HG02623 (cell line): ENCODE measurements at regions not wholly inside any gene's neighbourhood (a gene's known extent, or its start where the extent isn't known, plus 50 kb on each side); places are given as distances from the start of the nearest gene placed in this dataset.

Experiments used
- ATAC-seq: cut with Tn5 transposase; IDR thresholded peaks from one replicate; pipeline ENCODE4 v1.9.1; 2021; ENCODE audit warnings: moderate library complexity; ENCODE audit not compliant: unreplicated experiment

GRCh38 chr3:102104033-102104432 lies 254.7 kb downstream of the NFKBIZ start:
- no peak for ATAC-seq

GRCh38 chr3:102105193-102105592 lies 255.9 kb downstream of the NFKBIZ start:
- ATAC-seq = no peak

GRCh38 chr3:102106416-102107097 lies 257.2 kb downstream of the NFKBIZ start:
- ATAC-seq = no peak

- ATAC-seq = no peak
Observed at GRCh38 chr3:102112704-102113230, 263.5 kb downstream of the NFKBIZ start.

- ATAC-seq = no peak
Observed at GRCh38 chr3:102113421-102114041, 264.2 kb downstream of the NFKBIZ start.

GRCh38 chr3:102114264-102114979 lies 265.1 kb downstream of the NFKBIZ start:
- ATAC-seq = no peak

DNA sequence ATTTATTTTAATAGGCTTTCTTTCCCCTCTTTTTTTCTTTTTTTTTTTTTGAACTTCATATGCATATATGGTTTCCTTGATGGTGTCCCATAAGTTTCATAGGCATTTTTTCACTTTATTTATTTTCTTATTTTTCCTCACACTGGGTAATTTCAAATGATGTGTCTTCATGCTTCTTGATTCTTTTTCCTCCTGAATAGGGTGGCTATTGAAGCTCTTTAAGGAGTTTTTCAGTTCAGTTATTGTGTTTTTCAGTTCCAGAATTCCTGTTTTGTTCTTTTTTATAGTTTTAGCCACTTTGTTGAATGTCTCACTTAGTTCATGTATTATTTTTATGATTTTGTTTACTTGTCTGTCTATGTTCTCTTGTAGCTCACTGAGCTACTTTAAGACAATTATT lies 273.2 kb downstream of the NFKBIZ start:
- no peak for ATAC-seq

DNA sequence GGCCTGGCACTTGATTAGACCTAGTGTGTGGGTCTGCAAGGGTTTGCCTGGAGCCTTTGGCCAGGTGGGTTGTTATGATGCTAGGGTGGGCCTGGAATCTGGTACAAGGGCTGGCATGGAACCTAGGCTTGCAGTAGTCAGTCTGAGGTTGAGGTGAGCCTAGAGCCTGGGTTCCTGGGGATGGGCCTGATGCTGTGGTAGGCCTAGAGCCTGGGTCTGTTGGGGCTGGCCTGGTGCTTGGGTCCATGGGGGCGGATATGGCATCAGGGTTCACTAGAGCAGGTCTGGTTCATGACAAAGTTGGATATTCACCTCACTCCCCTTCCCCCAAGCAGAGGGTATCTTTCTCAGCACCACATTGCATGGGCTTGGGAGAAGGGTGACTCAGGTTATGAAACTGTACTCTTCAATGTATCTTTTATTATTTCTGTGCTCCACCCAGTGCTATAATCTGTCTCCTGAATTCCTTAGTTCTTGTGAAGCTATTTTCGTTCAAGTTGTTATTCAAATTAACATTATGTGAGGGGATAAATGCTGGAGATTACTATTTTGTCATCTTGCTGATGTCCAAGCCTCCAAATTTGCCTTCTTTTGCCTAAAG lies 274.4 kb downstream of the NFKBIZ start:
- no peak for ATAC-seq

DNA sequence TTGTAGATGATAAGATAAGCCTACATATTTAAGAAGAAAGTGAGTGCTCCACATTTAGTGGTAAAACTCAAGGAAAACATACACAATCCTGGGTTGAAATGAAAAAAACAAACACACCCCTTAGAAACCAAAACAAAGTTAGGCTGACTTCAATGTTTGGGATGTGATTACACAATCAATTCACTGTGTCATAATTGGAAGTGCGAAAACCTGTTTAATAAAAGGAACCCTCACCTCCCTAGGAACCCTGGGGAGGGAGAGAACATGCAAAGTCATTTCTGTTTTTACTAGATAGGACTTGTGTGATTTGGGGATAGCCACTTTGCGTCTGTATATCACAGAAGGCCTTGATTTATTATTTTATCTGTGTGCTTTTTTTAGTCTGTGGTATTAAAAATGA lies 275.0 kb downstream of the NFKBIZ start:
- no peak for ATAC-seq

- ATAC-seq = no peak
Observed at GRCh38 chr3:102124704-102125103, 275.4 kb downstream of the NFKBIZ start.

DNA sequence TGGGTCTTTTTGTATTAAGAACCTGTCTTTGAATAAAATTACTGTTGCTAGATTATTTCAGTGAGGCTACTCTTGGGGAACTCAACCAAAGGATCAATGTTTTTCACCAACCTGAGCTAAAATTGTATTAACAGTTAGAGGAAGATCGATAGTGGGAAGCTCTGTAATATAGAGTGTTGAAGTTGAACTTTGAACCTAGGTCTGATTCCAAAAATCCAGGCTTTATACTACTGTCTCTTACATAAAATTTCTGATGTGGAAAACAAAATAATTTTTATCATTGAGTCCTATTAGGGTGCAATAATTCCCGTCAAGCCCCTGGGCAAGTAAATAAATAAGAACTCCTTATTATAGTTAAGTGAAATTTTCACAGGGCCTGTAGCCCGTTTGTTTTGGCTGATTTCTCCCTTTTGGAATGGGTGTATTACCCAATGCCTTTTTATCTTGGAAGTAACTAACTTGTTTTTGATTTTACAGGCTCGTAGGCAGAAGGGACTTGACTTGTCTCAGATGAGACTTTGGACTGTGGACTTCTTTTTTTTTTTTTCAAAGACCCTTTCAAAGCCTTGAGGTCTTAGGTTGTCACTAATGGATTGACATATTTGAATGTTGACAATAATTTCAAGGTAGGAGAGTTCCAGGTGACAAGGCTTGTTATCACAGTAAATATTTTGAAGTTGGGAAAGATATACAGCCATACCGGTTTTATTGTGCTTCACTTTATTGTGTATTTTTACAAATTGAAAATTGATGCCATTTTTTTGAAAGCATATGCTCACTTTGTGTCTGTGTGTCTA lies 276.1 kb downstream of the NFKBIZ start:
- no peak for ATAC-seq

DNA sequence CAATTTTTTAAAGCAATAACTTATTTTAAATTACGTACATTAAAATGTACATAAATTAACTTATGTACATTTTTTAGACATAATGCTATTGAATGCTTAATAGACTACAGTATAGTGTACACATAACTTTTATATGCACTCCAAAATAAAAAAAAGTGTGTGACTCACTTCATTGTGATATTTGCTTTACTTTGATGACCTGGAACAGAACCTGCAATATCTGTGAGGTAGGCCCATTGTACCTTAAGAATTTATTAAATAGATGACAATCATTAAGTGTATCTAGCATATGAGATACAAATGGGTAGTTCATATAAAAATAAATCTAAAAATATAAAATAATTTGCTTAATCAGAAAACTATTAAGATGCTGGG lies 276.7 kb downstream of the NFKBIZ start:
- ATAC-seq = no peak

GRCh38 chr3:102129760-102130608 lies 280.7 kb downstream of the NFKBIZ start:
- ATAC-seq = no peak

DNA sequence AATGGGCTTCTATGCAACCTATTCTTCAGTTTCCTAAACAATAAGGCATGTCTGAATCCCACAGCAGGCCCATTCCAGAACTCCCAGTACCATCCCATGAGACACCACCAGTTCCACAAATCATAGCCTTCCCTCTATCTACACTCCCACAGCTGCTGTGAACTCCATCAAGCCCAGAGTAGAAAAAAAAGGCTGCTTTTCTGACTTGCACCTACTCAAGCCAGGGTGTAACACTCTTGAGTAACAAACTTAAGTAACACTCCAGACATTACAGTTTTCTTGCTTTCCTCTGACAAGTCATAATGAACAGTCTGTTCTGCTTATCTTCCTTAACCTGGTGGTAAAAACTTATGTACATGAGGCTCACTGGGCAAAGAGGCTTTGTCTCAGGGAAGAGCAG lies 283.1 kb downstream of the NFKBIZ start:
- ATAC-seq = no peak

GRCh38 chr3:102133376-102133775 lies 284.1 kb downstream of the NFKBIZ start:
- ATAC-seq = no peak

DNA sequence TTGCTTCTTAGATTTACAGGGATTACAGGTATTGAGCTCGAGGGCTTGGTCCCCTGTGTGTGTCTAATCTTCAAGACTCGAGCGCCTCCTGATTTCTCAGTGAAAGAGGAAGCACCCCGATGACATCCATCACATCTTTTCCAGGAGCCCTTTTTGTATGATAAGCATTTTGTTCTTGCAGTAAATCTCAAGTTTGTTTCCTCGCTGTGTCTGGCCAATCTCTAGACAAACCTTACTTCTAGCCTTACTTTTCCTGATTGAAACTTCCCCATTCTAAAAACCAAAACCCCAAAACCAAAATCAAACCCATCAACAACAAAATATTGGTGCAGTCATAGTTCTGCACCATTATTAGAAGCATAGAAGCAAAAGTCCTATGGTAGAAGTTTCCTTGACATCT lies 286.0 kb downstream of the NFKBIZ start:
- ATAC-seq = no peak

DNA sequence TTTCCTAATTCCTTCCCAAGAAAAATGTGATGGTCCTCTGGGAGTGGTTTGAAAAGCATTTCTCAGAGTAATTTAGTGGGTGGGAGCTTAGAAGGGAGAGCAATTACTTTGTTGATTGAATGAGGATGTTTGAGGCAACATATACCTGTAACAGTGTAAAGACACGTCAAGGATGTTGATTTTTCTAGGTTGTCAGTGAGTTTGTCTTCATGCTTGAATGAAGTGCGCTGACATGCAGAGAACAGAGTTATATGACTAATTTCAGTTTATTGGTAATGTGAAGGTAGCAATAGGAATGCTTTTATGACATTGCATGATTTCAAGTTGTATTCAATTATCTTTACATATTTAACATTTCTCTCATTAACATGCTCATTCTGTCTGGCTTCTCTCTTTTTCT lies 286.9 kb downstream of the NFKBIZ start:
- ATAC-seq = no peak

- ATAC-seq = no peak
Observed at GRCh38 chr3:102140116-102140515, 290.8 kb downstream of the NFKBIZ start.

GRCh38 chr3:102141096-102141927 lies 292.0 kb downstream of the NFKBIZ start:
- no peak for ATAC-seq
